SK-N-SH treated with all-trans-retinoic acid at 6 μM for 48 hours (cell line): ENCODE measurements at regions not wholly inside any gene's neighbourhood (a gene's known extent, or its start where the extent isn't known, plus 50 kb on each side); places are given as distances from the start of the nearest gene placed in this dataset.

ENCODE experiments used
- ATAC-seq: fragments of 200-7000 bp; cut with Tn5 transposase; 3 replicates; pipeline ENCODE4 v1.9.1; 2020; ENCODE audit warnings: mild to moderate bottlenecking, moderate library complexity
- ARNTL ChIP-seq: fragments of 450-650 bp; formaldehyde crosslinking; IDR thresholded peaks from 2 replicates; pipeline ENCODE4 v1.5.0; 2020; ENCODE audit warnings: low read depth, mild to moderate bottlenecking, moderate library complexity, borderline replicate concordance
- BACH2 ChIP-seq: fragments of 250-450 bp; sonication (Bioruptor Pico); IDR thresholded peaks from 2 replicates; pipeline ENCODE4 v1.9.0; 2021; ENCODE audit warnings: mild to moderate bottlenecking, borderline replicate concordance
- CSDC2 ChIP-seq: fragments of 250-450 bp; sonication (Bioruptor Pico); IDR thresholded peaks from 2 replicates; pipeline ENCODE4 v1.5.0; 2020; ENCODE audit warnings: mild to moderate bottlenecking, moderate library complexity
- ESRRG ChIP-seq: fragments of 250-450 bp; sonication (Bioruptor Pico); IDR thresholded peaks from 2 replicates; pipeline ENCODE4 v1.6.1; 2021; ENCODE audit warnings: mild to moderate bottlenecking
- GLIS3 ChIP-seq: fragments of 250-450 bp; sonication (Bioruptor Pico); IDR thresholded peaks from 2 replicates; pipeline ENCODE4 v1.5.0; 2020; ENCODE audit warnings: mild to moderate bottlenecking, moderate library complexity
- ISL1 ChIP-seq: fragments of 250-450 bp; sonication (Bioruptor Pico); IDR thresholded peaks from 2 replicates; pipeline ENCODE4 v2.1.2; 2022; ENCODE audit warnings: mild to moderate bottlenecking, moderate library complexity
- OSR1 ChIP-seq: fragments of 250-450 bp; sonication (Bioruptor Pico); IDR thresholded peaks from 2 replicates; pipeline ENCODE4 v1.8.0; 2022; ENCODE audit warnings: moderate library complexity, mild to moderate bottlenecking, inconsistent platforms
- POU6F1 ChIP-seq: fragments of 250-450 bp; sonication (Bioruptor Pico); IDR thresholded peaks from 2 replicates; pipeline ENCODE4 v1.8.0; 2021; ENCODE audit warnings: low read depth, mild to moderate bottlenecking, moderate library complexity, borderline replicate concordance
- PPARA ChIP-seq: fragments of 250-450 bp; sonication (Bioruptor Pico); IDR thresholded peaks from 2 replicates; pipeline ENCODE4 v1.5.0; 2020; ENCODE audit warnings: mild to moderate bottlenecking, borderline replicate concordance
- RARB ChIP-seq: fragments of 250-450 bp; sonication (Bioruptor Pico); IDR thresholded peaks from 2 replicates; pipeline ENCODE4 v1.8.0; 2021; ENCODE audit warnings: mild to moderate bottlenecking, moderate library complexity
- SNAI2 ChIP-seq: fragments of 250-450 bp; sonication (Bioruptor Pico); IDR thresholded peaks from 2 replicates; pipeline ENCODE4 v1.5.0; 2020; ENCODE audit warnings: mild to moderate bottlenecking, moderate library complexity
- TCF4 ChIP-seq: fragments of 250-450 bp; sonication (Bioruptor Pico); IDR thresholded peaks from 2 replicates; pipeline ENCODE4 v1.8.0; 2021; ENCODE audit warnings: mild to moderate bottlenecking, moderate library complexity, borderline replicate concordance
- ZC3H10 ChIP-seq: fragments of 250-450 bp; sonication (Bioruptor Pico); IDR thresholded peaks from 2 replicates; pipeline ENCODE4 v1.5.1; 2021; ENCODE audit warnings: mild to moderate bottlenecking, moderate library complexity
- ZFP3 ChIP-seq: fragments of 250-450 bp; sonication (Bioruptor Pico); IDR thresholded peaks from 2 replicates; pipeline ENCODE4 v1.5.0; 2020; ENCODE audit warnings: mild to moderate bottlenecking, moderate library complexity
- ZFP30 ChIP-seq: fragments of 450-650 bp; formaldehyde crosslinking; IDR thresholded peaks from 2 replicates; pipeline ENCODE4 v1.5.0; 2022; ENCODE audit warnings: mild to moderate bottlenecking, moderate library complexity
- ZNF565 ChIP-seq: fragments of 450-650 bp; formaldehyde crosslinking; conservative IDR thresholded peaks from 2 replicates; pipeline ENCODE4 v1.5.0; 2020; ENCODE audit warnings: low read depth, mild to moderate bottlenecking, moderate library complexity
- ZNF70 ChIP-seq: fragments of 450-650 bp; formaldehyde crosslinking; IDR thresholded peaks from 2 replicates; pipeline ENCODE4 v1.5.0; 2020; ENCODE audit warnings: mild to moderate bottlenecking, moderate library complexity
- TF ChIP-seq, protein P1 (sequence below): fragments of 250-450 bp; sonication (Bioruptor Pico); IDR thresholded peaks from 2 replicates; pipeline ENCODE4 v1.5.1; 2021; ENCODE audit warnings: mild to moderate bottlenecking, moderate library complexity
- TF ChIP-seq, protein P2 (sequence below): fragments of 250-450 bp; sonication (Bioruptor Pico); IDR thresholded peaks from 2 replicates; pipeline ENCODE4 v1.5.0; 2020; ENCODE audit warnings: mild to moderate bottlenecking, moderate library complexity
- TF ChIP-seq, protein P3 (sequence below): fragments of 250-450 bp; sonication (Bioruptor Pico); IDR thresholded peaks from 2 replicates; pipeline ENCODE4 v1.8.0; 2020; ENCODE audit warnings: mild to moderate bottlenecking, moderate library complexity, borderline replicate concordance
- TF ChIP-seq, protein P4 (sequence below): fragments of 250-450 bp; sonication (Bioruptor Pico); IDR thresholded peaks from 2 replicates; pipeline ENCODE4 v1.5.1; 2020; ENCODE audit warnings: low read depth, mild to moderate bottlenecking, moderate library complexity

DNA sequence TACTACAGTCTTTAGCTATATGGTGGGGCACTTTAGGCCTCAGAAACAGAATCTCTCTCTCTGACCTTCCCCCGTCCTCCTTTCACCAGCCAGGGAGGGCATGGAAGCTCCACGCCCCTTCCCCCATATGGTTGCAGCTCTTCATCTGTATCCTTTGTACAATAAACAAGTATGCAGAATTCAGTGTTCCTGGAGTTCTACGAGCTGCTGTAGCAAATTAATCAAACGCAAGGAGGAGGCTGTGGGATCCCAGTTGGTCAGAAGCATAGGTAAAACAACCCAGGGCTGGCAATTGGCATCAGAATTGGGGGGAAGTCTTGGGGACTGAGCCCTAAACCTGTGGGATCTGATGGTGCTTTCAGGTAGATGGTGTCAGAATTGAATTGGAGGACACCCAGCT, 163.7 kb upstream of the NLRP1 start:
- ATAC-seq = no peak

DNA sequence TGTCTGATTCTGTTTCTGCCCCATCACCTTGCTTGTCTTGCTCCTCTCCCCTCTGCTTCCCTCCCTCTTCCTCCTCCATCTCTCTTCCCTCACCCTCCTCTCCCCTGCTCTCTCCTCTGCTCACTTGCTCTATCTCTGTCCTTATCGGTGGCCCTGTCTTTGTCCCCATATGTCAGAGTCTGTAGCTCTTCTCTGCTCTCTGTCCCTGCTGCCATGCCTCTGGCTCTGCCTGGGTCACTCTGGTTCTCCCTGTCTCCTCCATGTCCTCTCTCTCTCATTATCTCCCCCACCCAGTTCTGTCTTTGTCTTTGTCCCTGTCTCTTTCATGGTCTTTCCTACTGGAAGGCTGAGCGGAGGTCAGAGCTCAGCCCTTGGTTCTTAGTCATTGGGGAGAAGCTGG, 169.1 kb upstream of the NLRP1 start:
- no peak for TF ChIP-seq RARB
- TF ChIP-seq, all 23 proteins: peak for 0
- ATAC-seq = no peak

More for the DNA sequence above, 163.7 kb upstream of the NLRP1 start:
- TF ChIP-seq, protein P1, sequence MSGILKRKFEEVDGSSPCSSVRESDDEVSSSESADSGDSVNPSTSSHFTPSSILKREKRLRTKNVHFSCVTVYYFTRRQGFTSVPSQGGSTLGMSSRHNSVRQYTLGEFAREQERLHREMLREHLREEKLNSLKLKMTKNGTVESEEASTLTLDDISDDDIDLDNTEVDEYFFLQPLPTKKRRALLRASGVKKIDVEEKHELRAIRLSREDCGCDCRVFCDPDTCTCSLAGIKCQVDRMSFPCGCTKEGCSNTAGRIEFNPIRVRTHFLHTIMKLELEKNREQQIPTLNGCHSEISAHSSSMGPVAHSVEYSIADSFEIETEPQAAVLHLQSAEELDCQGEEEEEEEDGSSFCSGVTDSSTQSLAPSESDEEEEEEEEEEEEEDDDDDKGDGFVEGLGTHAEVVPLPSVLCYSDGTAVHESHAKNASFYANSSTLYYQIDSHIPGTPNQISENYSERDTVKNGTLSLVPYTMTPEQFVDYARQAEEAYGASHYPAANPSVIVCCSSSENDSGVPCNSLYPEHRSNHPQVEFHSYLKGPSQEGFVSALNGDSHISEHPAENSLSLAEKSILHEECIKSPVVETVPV = no peak
- TF ChIP-seq BACH2 (no peak), CSDC2 (CRISPR knock-in tag) (no peak), SNAI2 (no peak), PPARA (CRISPR knock-in tag) (no peak)
- TF ChIP-seq, all 23 proteins: peak for 0

DNA sequence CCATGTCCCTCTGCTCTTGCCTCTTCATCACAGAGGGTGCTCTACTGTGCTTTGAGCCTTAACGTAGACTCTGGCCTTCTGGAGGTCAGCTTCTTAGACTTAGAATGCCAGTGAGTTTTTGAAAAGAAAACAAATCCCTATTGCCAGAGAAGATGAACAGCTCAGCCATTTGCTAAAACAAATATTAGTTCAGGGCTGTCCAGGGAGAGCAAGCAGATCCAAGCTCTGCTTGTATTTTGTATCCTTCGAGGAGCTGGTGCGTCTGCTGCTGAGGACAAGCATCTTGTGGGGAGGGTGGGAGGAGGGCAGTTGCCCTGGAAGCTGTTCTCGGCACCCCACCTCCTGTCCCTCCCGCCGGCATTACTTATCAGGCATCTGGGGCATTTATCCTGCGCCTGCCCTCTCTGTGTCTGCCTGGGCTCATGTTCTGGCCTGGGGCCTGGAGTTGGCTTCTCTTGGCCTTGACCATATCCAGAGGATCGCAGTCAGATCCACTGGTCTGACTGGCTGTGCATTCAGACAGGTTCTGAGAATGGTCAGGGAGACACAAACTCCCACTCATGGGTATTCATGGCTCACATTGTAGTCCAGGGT, 173.1 kb upstream of the NLRP1 start:
- ATAC-seq = no peak
- no peak for TF ChIP-seq ZFP3 (CRISPR knock-in tag)
- TF ChIP-seq SNAI2 = no peak
- TF ChIP-seq ZNF70 (CRISPR knock-in tag) = no peak
- no peak for TF ChIP-seq ARNTL (CRISPR knock-in tag)
- TF ChIP-seq ZC3H10 (CRISPR knock-in tag) = no peak
- TF ChIP-seq, protein P1 = no peak
- TF ChIP-seq ZNF565 (CRISPR knock-in tag) = no peak
- no peak for TF ChIP-seq BACH2
- no peak for TF ChIP-seq ESRRG (CRISPR knock-in tag)
- TF ChIP-seq OSR1 = no peak
- TF ChIP-seq, protein P2, sequence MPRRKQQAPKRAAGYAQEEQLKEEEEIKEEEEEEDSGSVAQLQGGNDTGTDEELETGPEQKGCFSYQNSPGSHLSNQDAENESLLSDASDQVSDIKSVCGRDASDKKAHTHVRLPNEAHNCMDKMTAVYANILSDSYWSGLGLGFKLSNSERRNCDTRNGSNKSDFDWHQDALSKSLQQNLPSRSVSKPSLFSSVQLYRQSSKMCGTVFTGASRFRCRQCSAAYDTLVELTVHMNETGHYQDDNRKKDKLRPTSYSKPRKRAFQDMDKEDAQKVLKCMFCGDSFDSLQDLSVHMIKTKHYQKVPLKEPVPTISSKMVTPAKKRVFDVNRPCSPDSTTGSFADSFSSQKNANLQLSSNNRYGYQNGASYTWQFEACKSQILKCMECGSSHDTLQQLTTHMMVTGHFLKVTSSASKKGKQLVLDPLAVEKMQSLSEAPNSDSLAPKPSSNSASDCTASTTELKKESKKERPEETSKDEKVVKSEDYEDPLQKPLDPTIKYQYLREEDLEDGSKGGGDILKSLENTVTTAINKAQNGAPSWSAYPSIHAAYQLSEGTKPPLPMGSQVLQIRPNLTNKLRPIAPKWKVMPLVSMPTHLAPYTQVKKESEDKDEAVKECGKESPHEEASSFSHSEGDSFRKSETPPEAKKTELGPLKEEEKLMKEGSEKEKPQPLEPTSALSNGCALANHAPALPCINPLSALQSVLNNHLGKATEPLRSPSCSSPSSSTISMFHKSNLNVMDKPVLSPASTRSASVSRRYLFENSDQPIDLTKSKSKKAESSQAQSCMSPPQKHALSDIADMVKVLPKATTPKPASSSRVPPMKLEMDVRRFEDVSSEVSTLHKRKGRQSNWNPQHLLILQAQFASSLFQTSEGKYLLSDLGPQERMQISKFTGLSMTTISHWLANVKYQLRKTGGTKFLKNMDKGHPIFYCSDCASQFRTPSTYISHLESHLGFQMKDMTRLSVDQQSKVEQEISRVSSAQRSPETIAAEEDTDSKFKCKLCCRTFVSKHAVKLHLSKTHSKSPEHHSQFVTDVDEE (CRISPR knock-in tag) = no peak
- no peak for TF ChIP-seq ISL1
- TF ChIP-seq GLIS3 (CRISPR knock-in tag) = no peak
- TF ChIP-seq POU6F1 (CRISPR knock-in tag) = no peak
- TF ChIP-seq ZFP30 (CRISPR knock-in tag) = no peak
- TF ChIP-seq, protein P3, sequence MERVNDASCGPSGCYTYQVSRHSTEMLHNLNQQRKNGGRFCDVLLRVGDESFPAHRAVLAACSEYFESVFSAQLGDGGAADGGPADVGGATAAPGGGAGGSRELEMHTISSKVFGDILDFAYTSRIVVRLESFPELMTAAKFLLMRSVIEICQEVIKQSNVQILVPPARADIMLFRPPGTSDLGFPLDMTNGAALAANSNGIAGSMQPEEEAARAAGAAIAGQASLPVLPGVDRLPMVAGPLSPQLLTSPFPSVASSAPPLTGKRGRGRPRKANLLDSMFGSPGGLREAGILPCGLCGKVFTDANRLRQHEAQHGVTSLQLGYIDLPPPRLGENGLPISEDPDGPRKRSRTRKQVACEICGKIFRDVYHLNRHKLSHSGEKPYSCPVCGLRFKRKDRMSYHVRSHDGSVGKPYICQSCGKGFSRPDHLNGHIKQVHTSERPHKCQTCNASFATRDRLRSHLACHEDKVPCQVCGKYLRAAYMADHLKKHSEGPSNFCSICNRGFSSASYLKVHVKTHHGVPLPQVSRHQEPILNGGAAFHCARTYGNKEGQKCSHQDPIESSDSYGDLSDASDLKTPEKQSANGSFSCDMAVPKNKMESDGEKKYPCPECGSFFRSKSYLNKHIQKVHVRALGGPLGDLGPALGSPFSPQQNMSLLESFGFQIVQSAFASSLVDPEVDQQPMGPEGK (CRISPR knock-in tag) = no peak
- no peak for TF ChIP-seq TCF4 (CRISPR knock-in tag)
- TF ChIP-seq CSDC2 (CRISPR knock-in tag) = no peak
- TF ChIP-seq, protein P4, sequence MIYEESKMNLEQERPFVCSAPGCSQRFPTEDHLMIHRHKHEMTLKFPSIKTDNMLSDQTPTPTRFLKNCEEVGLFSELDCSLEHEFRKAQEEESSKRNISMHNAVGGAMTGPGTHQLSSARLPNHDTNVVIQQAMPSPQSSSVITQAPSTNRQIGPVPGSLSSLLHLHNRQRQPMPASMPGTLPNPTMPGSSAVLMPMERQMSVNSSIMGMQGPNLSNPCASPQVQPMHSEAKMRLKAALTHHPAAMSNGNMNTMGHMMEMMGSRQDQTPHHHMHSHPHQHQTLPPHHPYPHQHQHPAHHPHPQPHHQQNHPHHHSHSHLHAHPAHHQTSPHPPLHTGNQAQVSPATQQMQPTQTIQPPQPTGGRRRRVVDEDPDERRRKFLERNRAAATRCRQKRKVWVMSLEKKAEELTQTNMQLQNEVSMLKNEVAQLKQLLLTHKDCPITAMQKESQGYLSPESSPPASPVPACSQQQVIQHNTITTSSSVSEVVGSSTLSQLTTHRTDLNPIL (CRISPR knock-in tag) = no peak
- no peak for TF ChIP-seq RARB
